Gastroesophageal sphincter (tissue), 4 donors: ENCODE measurements at regions not wholly inside any gene's neighbourhood (a gene's known extent, or its start where the extent isn't known, plus 50 kb on each side); places are given as distances from the start of the nearest gene placed in this dataset.

Experiments
- ATAC-seq: fragments of 150-250 bp; one replicate; pipeline ENCODE4 v1.9.1; 2016; ENCODE audit warnings: mild to moderate bottlenecking, moderate library complexity
- H3K27ac ChIP-seq, 4 donors: fragments of 200-600 bp; sonication (generic) in 3 of 4; 1 replicate in 3 of 4; 2 replicates in 1 of 4; pipeline ENCODE4 v1.5.1; 2016 to 2019
- H3K27me3 ChIP-seq: fragments of 200-600 bp; sonication (generic); one replicate; pipeline ENCODE4 v1.5.1; 2019
- H3K36me3 ChIP-seq, 2 donors: fragments of 200-600 bp; sonication (generic); one replicate each; pipeline ENCODE4 v1.5.1; 2019; ENCODE audit warnings: control low read depth in 1 of 2
- H3K4me1 ChIP-seq, 3 donors: fragments of 200-600 bp; sonication (generic); 1 replicate in 2 of 3; 2 replicates in 1 of 3; pipeline ENCODE4 v1.5.1; 2016 to 2019; ENCODE audit warnings: control low read depth in 2 of 3
- H3K4me3 ChIP-seq, 2 donors: fragments of 200-600 bp; sonication (generic); one replicate each; pipeline ENCODE4 v1.5.1; 2019; ENCODE audit warnings: mild to moderate bottlenecking in 1 of 2, moderate library complexity in 1 of 2
- H3K9me3 ChIP-seq, 3 donors: fragments of 200-600 bp; sonication (generic); one replicate each; pipeline ENCODE4 v1.5.1; 2017 to 2019; ENCODE audit warnings: control low read depth in 2 of 3
- CTCF ChIP-seq, 4 experiments: fragments of 200-600 bp in 2 of 4; fragments of 450-650 bp in 2 of 4; sonication (generic) in 1 of 4; IDR thresholded peaks; one replicate each; pipeline ENCODE4 v1.5.1; 2017 to 2019; ENCODE audit warnings: antibody characterized with exemption in 4 of 4, mild to moderate bottlenecking in 2 of 4, moderate library complexity in 2 of 4
- EP300 ChIP-seq: sonication (generic); formaldehyde crosslinking; IDR thresholded peaks from one replicate; pipeline ENCODE4 v1.6.1; 2017; ENCODE audit warnings: antibody characterized with exemption, mild to moderate bottlenecking
- POLR2A ChIP-seq, 2 donors: fragments of 450-650 bp; IDR thresholded peaks; one replicate each; pipeline ENCODE4 v1.6.1; 2017; ENCODE audit warnings: antibody characterized with exemption in 2 of 2, mild to moderate bottlenecking in 2 of 2, moderate library complexity in 1 of 2
- POLR2AphosphoS5 ChIP-seq: sonication (generic); formaldehyde crosslinking; IDR thresholded peaks from one replicate; pipeline ENCODE4 v1.6.1; 2017; ENCODE audit warnings: antibody characterized with exemption
- WGBS, 2 donors: methylation state at CpG; one replicate each; pipeline ENCODE4 v1.1.5; 2018; ENCODE audit warnings: low coverage in 1 of 2; 5-methylcytosine and 5-hydroxymethylcytosine counted together

- Histone ChIP-seq H3K4me1 (peaks cover 0 to 31% (median 0%) of the 10 kb centered on the region in 3 donors), H3K36me3 (no peaks in the 10 kb centered on the region), H3K9me3 (no peaks in the 10 kb centered on the region), H3K27ac (no peak overlapping the region), H3K27me3 (no peaks in the 10 kb centered on the region), H3K4me3 (no peak overlapping the region)
- WGBS, 2 donors = 79% methylated on average over 2 of the region's 2 CpGs; no CpG with 5 or more reads in 1 of the 2 donors
- no peak for ATAC-seq
- TF ChIP-seq CTCF (IDR thresholded peaks at IDR 0.05) (no peak), POLR2AphosphoS5 (no peak), EP300 (no peak), POLR2A (IDR thresholded peaks at IDR 0.05) (no peak)
These were observed 529.7 kb upstream of the ZNF608 start for GRCh38 chr5:125276096-125276495.

GRCh38 chr5:125277494-125278154, 531.2 kb upstream of the ZNF608 start:
- peaks cover 0 to 27% (median 0%) of the 10 kb centered on the region in 3 donors for H3K4me1 ChIP-seq
- no peaks in the 10 kb centered on the region for H3K36me3 ChIP-seq
- H3K27me3 ChIP-seq = no peaks in the 10 kb centered on the region
- H3K27ac ChIP-seq = no peak overlapping the region
- no peak overlapping the region for H3K4me3 ChIP-seq
- TF ChIP-seq POLR2AphosphoS5 (no peak), CTCF (IDR thresholded peaks at IDR 0.05) (no peak), POLR2A (IDR thresholded peaks at IDR 0.05) (no peak), EP300 (no peak)
- WGBS, 2 donors = 68 to 80% methylated on average over 3 of the region's 3 CpGs
- no peak for ATAC-seq
- H3K9me3 ChIP-seq = no peaks in the 10 kb centered on the region

- WGBS, 2 donors = 95 to 100% methylated on average over 1 to 2 of the region's 2 CpGs
- Histone ChIP-seq H3K27ac (no peak overlapping the region), H3K27me3 (no peaks in the 10 kb centered on the region), H3K9me3 (no peaks in the 10 kb centered on the region), H3K4me3 (no peak overlapping the region), H3K36me3 (no peaks in the 10 kb centered on the region), H3K4me1 (peaks cover 0 to 27% (median 0%) of the 10 kb centered on the region in 3 donors)
- no peak for ATAC-seq
- TF ChIP-seq POLR2AphosphoS5 (no peak), POLR2A (IDR thresholded peaks at IDR 0.05) (no peak), EP300 (no peak), CTCF (IDR thresholded peaks at IDR 0.05) (no peak)
These were observed 532.3 kb upstream of the ZNF608 start for GRCh38 chr5:125278711-125279110.

GRCh38 chr5:125281667-125282066, 535.2 kb upstream of the ZNF608 start:
- Histone ChIP-seq H3K9me3 (no peaks in the 10 kb centered on the region), H3K4me3 (no peak overlapping the region), H3K36me3 (no peaks in the 10 kb centered on the region), H3K27me3 (no peaks in the 10 kb centered on the region), H3K27ac (no peak overlapping the region), H3K4me1 (peaks cover 0 to 3% (median 0%) of the 10 kb centered on the region in 3 donors)
- no peak for TF ChIP-seq EP300
- no peak for TF ChIP-seq CTCF (IDR thresholded peaks at IDR 0.05)
- TF ChIP-seq POLR2AphosphoS5 = no peak
- TF ChIP-seq POLR2A (IDR thresholded peaks at IDR 0.05) = no peak
- ATAC-seq = no peak

- no peak overlapping the region for H3K27ac ChIP-seq
- H3K4me3 ChIP-seq = no peak overlapping the region
- 42 to 58% methylated on average over 2 of the region's 2 CpGs for WGBS, 2 donors
- no peaks in the 10 kb centered on the region for H3K4me1 ChIP-seq
- H3K36me3 ChIP-seq = no peaks in the 10 kb centered on the region
- no peaks in the 10 kb centered on the region for H3K27me3 ChIP-seq
- no peak for TF ChIP-seq CTCF (IDR thresholded peaks at IDR 0.05)
- no peak for TF ChIP-seq EP300
- no peak for TF ChIP-seq POLR2AphosphoS5
- TF ChIP-seq POLR2A (IDR thresholded peaks at IDR 0.05) = no peak
- ATAC-seq = no peak
- H3K9me3 ChIP-seq = no peaks in the 10 kb centered on the region
These were observed 536.9 kb upstream of the ZNF608 start for GRCh38 chr5:125283372-125283771.
